ENCODE measurements at regions not wholly inside any gene's neighbourhood (a gene's known extent, or its start where the extent isn't known, plus 50 kb on each side); places are given as distances from the start of the nearest gene placed in this dataset.

- TF ChIP-seq RFX5 (IDR thresholded peaks at IDR 0.05; ENCODE audit: low read depth, low read length) (no peak), POLR2A (IDR thresholded peaks at IDR 0.05; ENCODE audit: low read depth, low read length) (no peak), NFE2L2 (IDR thresholded peaks at IDR 0.05; ENCODE audit: low read depth, low read length) (no peak), RAD21 (IDR thresholded peaks at IDR 0.05; ENCODE audit: low read length) (no peak), SMC3 (IDR thresholded peaks at IDR 0.05; ENCODE audit: low read depth, low read length) (no peak), FOS (IDR thresholded peaks at IDR 0.05; ENCODE audit: low read depth, low read length) (no peak)
- TF ChIP-seq, protein P1, sequence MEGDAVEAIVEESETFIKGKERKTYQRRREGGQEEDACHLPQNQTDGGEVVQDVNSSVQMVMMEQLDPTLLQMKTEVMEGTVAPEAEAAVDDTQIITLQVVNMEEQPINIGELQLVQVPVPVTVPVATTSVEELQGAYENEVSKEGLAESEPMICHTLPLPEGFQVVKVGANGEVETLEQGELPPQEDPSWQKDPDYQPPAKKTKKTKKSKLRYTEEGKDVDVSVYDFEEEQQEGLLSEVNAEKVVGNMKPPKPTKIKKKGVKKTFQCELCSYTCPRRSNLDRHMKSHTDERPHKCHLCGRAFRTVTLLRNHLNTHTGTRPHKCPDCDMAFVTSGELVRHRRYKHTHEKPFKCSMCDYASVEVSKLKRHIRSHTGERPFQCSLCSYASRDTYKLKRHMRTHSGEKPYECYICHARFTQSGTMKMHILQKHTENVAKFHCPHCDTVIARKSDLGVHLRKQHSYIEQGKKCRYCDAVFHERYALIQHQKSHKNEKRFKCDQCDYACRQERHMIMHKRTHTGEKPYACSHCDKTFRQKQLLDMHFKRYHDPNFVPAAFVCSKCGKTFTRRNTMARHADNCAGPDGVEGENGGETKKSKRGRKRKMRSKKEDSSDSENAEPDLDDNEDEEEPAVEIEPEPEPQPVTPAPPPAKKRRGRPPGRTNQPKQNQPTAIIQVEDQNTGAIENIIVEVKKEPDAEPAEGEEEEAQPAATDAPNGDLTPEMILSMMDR (conservative IDR thresholded peaks at IDR 0.05; ENCODE audit: low read depth, low read length), result no peak
- TF ChIP-seq, protein P2, sequence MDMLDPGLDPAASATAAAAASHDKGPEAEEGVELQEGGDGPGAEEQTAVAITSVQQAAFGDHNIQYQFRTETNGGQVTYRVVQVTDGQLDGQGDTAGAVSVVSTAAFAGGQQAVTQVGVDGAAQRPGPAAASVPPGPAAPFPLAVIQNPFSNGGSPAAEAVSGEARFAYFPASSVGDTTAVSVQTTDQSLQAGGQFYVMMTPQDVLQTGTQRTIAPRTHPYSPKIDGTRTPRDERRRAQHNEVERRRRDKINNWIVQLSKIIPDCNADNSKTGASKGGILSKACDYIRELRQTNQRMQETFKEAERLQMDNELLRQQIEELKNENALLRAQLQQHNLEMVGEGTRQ (IDR thresholded peaks at IDR 0.05; ENCODE audit: low read depth, low read length), result no peak
These were observed 68.6 kb upstream of the MIR17HG start for GRCh38 chr13:91278888-91279287.

Measured in IMR-90 (cell line).